Liver (tissue), 3 donors: ENCODE measurements at regions not wholly inside any gene's neighbourhood (a gene's known extent, or its start where the extent isn't known, plus 50 kb on each side); places are given as distances from the start of the nearest gene placed in this dataset.

ENCODE experiments used
- EGR1 ChIP-seq, 2 donors: IDR thresholded peaks; 2 replicates each; pipeline ENCODE4 v1.6.1; 2016 to 2018; ENCODE audit warnings: antibody characterized with exemption in 2 of 2, low read depth in 2 of 2
- RXRA ChIP-seq, 2 donors: IDR thresholded peaks; 2 replicates each; pipeline ENCODE4 v1.6.1; 2017 to 2018; ENCODE audit warnings: antibody characterized with exemption in 2 of 2, mild to moderate bottlenecking in 1 of 2
- TF ChIP-seq, protein P1 (sequence below): fragments of 150-350 bp; IDR thresholded peaks from 2 replicates; pipeline ENCODE4 v1.5.1; 2017; ENCODE audit warnings: improper control_type of control experiment, low read depth, low read length; ENCODE audit not compliant: missing input control
- TF ChIP-seq, protein P2 (sequence below): IDR thresholded peaks from 2 replicates; pipeline ENCODE4 v1.6.1; 2016; ENCODE audit warnings: antibody characterized with exemption, mild to moderate bottlenecking
- donor health status: healthy.
- donor health status: healthy.

DNA sequence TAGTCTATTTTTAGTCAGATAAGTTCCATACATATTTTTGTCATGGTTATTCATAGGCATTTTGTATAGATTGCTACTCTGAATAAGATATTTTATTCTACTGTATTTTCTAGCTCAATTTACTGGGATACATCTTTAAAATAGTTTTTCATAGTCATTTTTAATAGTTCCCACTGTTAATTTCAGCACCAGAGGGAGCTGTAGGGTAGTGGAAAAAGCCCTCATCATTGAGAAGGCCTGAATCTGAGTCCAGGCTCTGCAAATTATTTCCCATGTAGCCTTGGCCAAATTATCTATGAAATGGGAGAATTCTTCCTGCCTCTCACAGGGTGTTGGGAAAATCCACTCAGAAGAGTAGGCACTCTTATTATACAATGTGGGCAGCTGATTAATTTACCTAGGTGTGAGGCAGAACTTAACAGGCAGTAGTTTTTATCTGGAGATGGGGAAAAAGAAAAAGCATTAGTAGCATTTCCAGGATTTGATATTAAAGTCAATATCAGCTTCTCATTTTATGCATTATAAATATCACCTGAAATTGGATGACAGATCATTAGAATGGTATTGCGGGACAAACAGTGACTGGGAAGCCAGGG lies 102.9 kb upstream of the PAQR3 start:
- TF ChIP-seq, protein P1, sequence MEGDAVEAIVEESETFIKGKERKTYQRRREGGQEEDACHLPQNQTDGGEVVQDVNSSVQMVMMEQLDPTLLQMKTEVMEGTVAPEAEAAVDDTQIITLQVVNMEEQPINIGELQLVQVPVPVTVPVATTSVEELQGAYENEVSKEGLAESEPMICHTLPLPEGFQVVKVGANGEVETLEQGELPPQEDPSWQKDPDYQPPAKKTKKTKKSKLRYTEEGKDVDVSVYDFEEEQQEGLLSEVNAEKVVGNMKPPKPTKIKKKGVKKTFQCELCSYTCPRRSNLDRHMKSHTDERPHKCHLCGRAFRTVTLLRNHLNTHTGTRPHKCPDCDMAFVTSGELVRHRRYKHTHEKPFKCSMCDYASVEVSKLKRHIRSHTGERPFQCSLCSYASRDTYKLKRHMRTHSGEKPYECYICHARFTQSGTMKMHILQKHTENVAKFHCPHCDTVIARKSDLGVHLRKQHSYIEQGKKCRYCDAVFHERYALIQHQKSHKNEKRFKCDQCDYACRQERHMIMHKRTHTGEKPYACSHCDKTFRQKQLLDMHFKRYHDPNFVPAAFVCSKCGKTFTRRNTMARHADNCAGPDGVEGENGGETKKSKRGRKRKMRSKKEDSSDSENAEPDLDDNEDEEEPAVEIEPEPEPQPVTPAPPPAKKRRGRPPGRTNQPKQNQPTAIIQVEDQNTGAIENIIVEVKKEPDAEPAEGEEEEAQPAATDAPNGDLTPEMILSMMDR, result peak; percentile 27
- TF ChIP-seq, protein P2, sequence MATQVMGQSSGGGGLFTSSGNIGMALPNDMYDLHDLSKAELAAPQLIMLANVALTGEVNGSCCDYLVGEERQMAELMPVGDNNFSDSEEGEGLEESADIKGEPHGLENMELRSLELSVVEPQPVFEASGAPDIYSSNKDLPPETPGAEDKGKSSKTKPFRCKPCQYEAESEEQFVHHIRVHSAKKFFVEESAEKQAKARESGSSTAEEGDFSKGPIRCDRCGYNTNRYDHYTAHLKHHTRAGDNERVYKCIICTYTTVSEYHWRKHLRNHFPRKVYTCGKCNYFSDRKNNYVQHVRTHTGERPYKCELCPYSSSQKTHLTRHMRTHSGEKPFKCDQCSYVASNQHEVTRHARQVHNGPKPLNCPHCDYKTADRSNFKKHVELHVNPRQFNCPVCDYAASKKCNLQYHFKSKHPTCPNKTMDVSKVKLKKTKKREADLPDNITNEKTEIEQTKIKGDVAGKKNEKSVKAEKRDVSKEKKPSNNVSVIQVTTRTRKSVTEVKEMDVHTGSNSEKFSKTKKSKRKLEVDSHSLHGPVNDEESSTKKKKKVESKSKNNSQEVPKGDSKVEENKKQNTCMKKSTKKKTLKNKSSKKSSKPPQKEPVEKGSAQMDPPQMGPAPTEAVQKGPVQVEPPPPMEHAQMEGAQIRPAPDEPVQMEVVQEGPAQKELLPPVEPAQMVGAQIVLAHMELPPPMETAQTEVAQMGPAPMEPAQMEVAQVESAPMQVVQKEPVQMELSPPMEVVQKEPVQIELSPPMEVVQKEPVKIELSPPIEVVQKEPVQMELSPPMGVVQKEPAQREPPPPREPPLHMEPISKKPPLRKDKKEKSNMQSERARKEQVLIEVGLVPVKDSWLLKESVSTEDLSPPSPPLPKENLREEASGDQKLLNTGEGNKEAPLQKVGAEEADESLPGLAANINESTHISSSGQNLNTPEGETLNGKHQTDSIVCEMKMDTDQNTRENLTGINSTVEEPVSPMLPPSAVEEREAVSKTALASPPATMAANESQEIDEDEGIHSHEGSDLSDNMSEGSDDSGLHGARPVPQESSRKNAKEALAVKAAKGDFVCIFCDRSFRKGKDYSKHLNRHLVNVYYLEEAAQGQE, result no peak
- TF ChIP-seq EGR1 (IDR thresholded peaks at IDR 0.05; ENCODE audit: low read depth in 2 of 2) (no peak), RXRA (IDR thresholded peaks at IDR 0.05) (no peak)
